ENCODE measurements at regions not wholly inside any gene's neighbourhood (a gene's known extent, or its start where the extent isn't known, plus 50 kb on each side); places are given as distances from the start of the nearest gene placed in this dataset.

- Mint-ChIP-seq H3K4me1 (peaks cover 0 to 1% (median 0%) of the 10 kb centered on the region in 7 donors), H3K9me3 (no peaks in the 10 kb centered on the region), H3K27me3 (peaks cover 2 to 23% (median 8%) of the 10 kb centered on the region in 5 donors), H3K36me3 (no peaks in the 10 kb centered on the region), H3K4me3 (no peak overlapping the region), H3K27ac (no peak overlapping the region)
- DNase-seq: no peak
- no peaks in the 10 kb centered on the region for H3K4me1 ChIP-seq (ENCODE audit: control insufficient read depth in 2 of 2, insufficient read depth in 2 of 2, low read length in 2 of 2)
- H3K27ac ChIP-seq (ENCODE audit: low read depth, low read length): no peak overlapping the region
- H3K4me3 ChIP-seq (ENCODE audit: low read length): no peak overlapping the region
- H3K27me3 ChIP-seq (ENCODE audit: control insufficient read depth in 2 of 2, insufficient read depth in 2 of 2, low read length in 2 of 2): no peaks in the 10 kb centered on the region
- H3K9me3 ChIP-seq (ENCODE audit: control insufficient read depth in 2 of 3, low read length in 3 of 3): no peaks in the 10 kb centered on the region
- no peak for ATAC-seq
- intact Hi-C loops (cut with micrococcal nuclease): no loop called here
- ChIA-PET POLR2A (no interaction called here), CTCF (no interaction called here)
- no peaks in the 10 kb centered on the region for H3K36me3 ChIP-seq (ENCODE audit: control insufficient read depth in 2 of 3, insufficient read depth in 3 of 3, low read length in 3 of 3)
Observed at GRCh38 chr3:127068871-127069270, 86.0 kb downstream of the PLXNA1 start.

- Mint-ChIP-seq H3K4me3 (no peak overlapping the region), H3K27ac (no peak overlapping the region), H3K36me3 (no peaks in the 10 kb centered on the region), H3K9me3 (no peaks in the 10 kb centered on the region), H3K4me1 (peaks cover 0 to 5% (median 0%) of the 10 kb centered on the region in 7 donors), H3K27me3 (peaks cover 0 to 20% (median 5%) of the 10 kb centered on the region in 5 donors)
- ATAC-seq (no peak), DNase-seq (no peak)
- Histone ChIP-seq H3K9me3 (ENCODE audit: control insufficient read depth in 2 of 3, low read length in 3 of 3) (no peaks in the 10 kb centered on the region), H3K4me3 (ENCODE audit: low read length) (no peak overlapping the region), H3K27ac (ENCODE audit: low read depth, low read length) (no peak overlapping the region), H3K4me1 (ENCODE audit: control insufficient read depth in 2 of 2, insufficient read depth in 2 of 2, low read length in 2 of 2) (no peaks in the 10 kb centered on the region), H3K27me3 (ENCODE audit: control insufficient read depth in 2 of 2, insufficient read depth in 2 of 2, low read length in 2 of 2) (no peaks in the 10 kb centered on the region), H3K36me3 (ENCODE audit: control insufficient read depth in 2 of 3, insufficient read depth in 3 of 3, low read length in 3 of 3) (no peaks in the 10 kb centered on the region)
- CTCF ChIA-PET: no interaction called here
- POLR2A ChIA-PET: no interaction called here
- intact Hi-C loops (cut with micrococcal nuclease): no loop called here
Observed at GRCh38 chr3:127069814-127070440, 87.0 kb downstream of the PLXNA1 start.

- Histone ChIP-seq H3K27ac (ENCODE audit: low read depth, low read length) (no peak overlapping the region), H3K36me3 (ENCODE audit: control insufficient read depth in 2 of 3, insufficient read depth in 3 of 3, low read length in 3 of 3) (no peaks in the 10 kb centered on the region), H3K27me3 (ENCODE audit: control insufficient read depth in 2 of 2, insufficient read depth in 2 of 2, low read length in 2 of 2) (no peaks in the 10 kb centered on the region), H3K4me1 (ENCODE audit: control insufficient read depth in 2 of 2, insufficient read depth in 2 of 2, low read length in 2 of 2) (no peaks in the 10 kb centered on the region), H3K4me3 (ENCODE audit: low read length) (no peak overlapping the region), H3K9me3 (ENCODE audit: control insufficient read depth in 2 of 3, low read length in 3 of 3) (no peaks in the 10 kb centered on the region)
- peaks cover 0 to 10% (median 0%) of the 10 kb centered on the region in 7 donors for H3K4me1 Mint-ChIP-seq
- H3K36me3 Mint-ChIP-seq: no peaks in the 10 kb centered on the region
- ChIA-PET POLR2A (no interaction called here), CTCF (no interaction called here)
- H3K27me3 Mint-ChIP-seq: peaks cover 0 to 19% (median 5%) of the 10 kb centered on the region in 5 donors
- DNase-seq: no peak
- peaks cover 0 to 4% (median 0%) of the 10 kb centered on the region in 11 donors for H3K9me3 Mint-ChIP-seq
- intact Hi-C loops (cut with micrococcal nuclease): no loop called here
- H3K4me3 Mint-ChIP-seq: no peak overlapping the region
- no peak overlapping the region for H3K27ac Mint-ChIP-seq
- ATAC-seq: no peak
Observed at GRCh38 chr3:127070776-127071175, 87.9 kb downstream of the PLXNA1 start.

GRCh38 chr3:127071597-127072001 is 88.7 kb downstream of the PLXNA1 start:
- no peaks in the 10 kb centered on the region for H3K36me3 Mint-ChIP-seq
- H3K4me3 Mint-ChIP-seq: peak overlapping the region in 1 of 10 donors; percentile 10
- ATAC-seq (no peak), DNase-seq (no peak)
- no peaks in the 10 kb centered on the region for H3K4me1 ChIP-seq (ENCODE audit: control insufficient read depth in 2 of 2, insufficient read depth in 2 of 2, low read length in 2 of 2)
- no peaks in the 10 kb centered on the region for H3K36me3 ChIP-seq (ENCODE audit: control insufficient read depth in 2 of 3, insufficient read depth in 3 of 3, low read length in 3 of 3)
- no peak overlapping the region for H3K27ac ChIP-seq (ENCODE audit: low read depth, low read length)
- no peaks in the 10 kb centered on the region for H3K27me3 ChIP-seq (ENCODE audit: control insufficient read depth in 2 of 2, insufficient read depth in 2 of 2, low read length in 2 of 2)
- no peaks in the 10 kb centered on the region for H3K9me3 ChIP-seq (ENCODE audit: control insufficient read depth in 2 of 3, low read length in 3 of 3)
- POLR2A ChIA-PET: no interaction called here
- no peak overlapping the region for H3K4me3 ChIP-seq (ENCODE audit: low read length)
- CTCF ChIA-PET: no interaction called here
- peaks cover 0 to 10% (median 0%) of the 10 kb centered on the region in 7 donors for H3K4me1 Mint-ChIP-seq
- H3K27me3 Mint-ChIP-seq: peaks cover 0 to 15% (median 5%) of the 10 kb centered on the region in 5 donors
- H3K9me3 Mint-ChIP-seq: peaks cover 0 to 4% (median 0%) of the 10 kb centered on the region in 11 donors
- intact Hi-C loops (cut with micrococcal nuclease): no loop called here
- no peak overlapping the region for H3K27ac Mint-ChIP-seq

GRCh38 chr3:127072221-127072771 is 89.4 kb downstream of the PLXNA1 start:
- DNase-seq (no peak), ATAC-seq (no peak)
- H3K27ac ChIP-seq (ENCODE audit: low read depth, low read length): no peak overlapping the region
- intact Hi-C loops (cut with micrococcal nuclease): no loop called here
- Mint-ChIP-seq H3K36me3 (no peaks in the 10 kb centered on the region), H3K27ac (no peak overlapping the region), H3K27me3 (peaks cover 0 to 9% (median 5%) of the 10 kb centered on the region in 5 donors), H3K9me3 (peaks cover 0 to 4% (median 0%) of the 10 kb centered on the region in 11 donors), H3K4me1 (peaks cover 0 to 10% (median 0%) of the 10 kb centered on the region in 7 donors), H3K4me3 (no peak overlapping the region)
- H3K27me3 ChIP-seq (ENCODE audit: control insufficient read depth in 2 of 2, insufficient read depth in 2 of 2, low read length in 2 of 2): no peaks in the 10 kb centered on the region
- no peaks in the 10 kb centered on the region for H3K4me1 ChIP-seq (ENCODE audit: control insufficient read depth in 2 of 2, insufficient read depth in 2 of 2, low read length in 2 of 2)
- POLR2A ChIA-PET: no interaction called here
- no peak overlapping the region for H3K4me3 ChIP-seq (ENCODE audit: low read length)
- no peaks in the 10 kb centered on the region for H3K36me3 ChIP-seq (ENCODE audit: control insufficient read depth in 2 of 3, insufficient read depth in 3 of 3, low read length in 3 of 3)
- CTCF ChIA-PET: no interaction called here
- no peaks in the 10 kb centered on the region for H3K9me3 ChIP-seq (ENCODE audit: control insufficient read depth in 2 of 3, low read length in 3 of 3)

- Histone ChIP-seq H3K27ac (ENCODE audit: low read depth, low read length) (no peak overlapping the region), H3K4me3 (ENCODE audit: low read length) (no peak overlapping the region), H3K36me3 (ENCODE audit: control insufficient read depth in 2 of 3, insufficient read depth in 3 of 3, low read length in 3 of 3) (no peaks in the 10 kb centered on the region), H3K4me1 (ENCODE audit: control insufficient read depth in 2 of 2, insufficient read depth in 2 of 2, low read length in 2 of 2) (no peaks in the 10 kb centered on the region), H3K27me3 (ENCODE audit: control insufficient read depth in 2 of 2, insufficient read depth in 2 of 2, low read length in 2 of 2) (no peaks in the 10 kb centered on the region), H3K9me3 (ENCODE audit: control insufficient read depth in 2 of 3, low read length in 3 of 3) (no peaks in the 10 kb centered on the region)
- ChIA-PET POLR2A (no interaction called here), CTCF (no interaction called here)
- peaks cover 0 to 10% (median 0%) of the 10 kb centered on the region in 7 donors for H3K4me1 Mint-ChIP-seq
- intact Hi-C loops (cut with micrococcal nuclease): no loop called here
- H3K27ac Mint-ChIP-seq: no peak overlapping the region
- peaks cover 0 to 4% (median 0%) of the 10 kb centered on the region in 11 donors for H3K9me3 Mint-ChIP-seq
- DNase-seq: no peak
- peaks cover 0 to 5% (median under 1%) of the 10 kb centered on the region in 5 donors for H3K27me3 Mint-ChIP-seq
- no peaks in the 10 kb centered on the region for H3K36me3 Mint-ChIP-seq
- ATAC-seq: no peak
- H3K4me3 Mint-ChIP-seq: no peak overlapping the region
Observed at GRCh38 chr3:127072971-127073783, 90.3 kb downstream of the PLXNA1 start.
